Renal cortical epithelial cell (primary cell): ENCODE measurements at regions not wholly inside any gene's neighbourhood (a gene's known extent, or its start where the extent isn't known, plus 50 kb on each side); places are given as distances from the start of the nearest gene placed in this dataset.

ENCODE experiments used
- DNase-seq: peaks from one replicate; pipeline ENCODE4 v3.0.0-alpha.2; 2011; ENCODE audit warnings: low read depth

- DNase-seq: no peak
Observed at GRCh38 chr11:35868491-35868890, 75.4 kb upstream of the LDLRAD3 start.

GRCh38 chr11:35873721-35874120 is 70.1 kb upstream of the LDLRAD3 start:
- no peak for DNase-seq

- no peak for DNase-seq
Observed at GRCh38 chr11:35874751-35875450, 69.0 kb upstream of the LDLRAD3 start.

GRCh38 chr11:35875466-35875865 is 68.4 kb upstream of the LDLRAD3 start:
- DNase-seq: no peak

GRCh38 chr11:35876786-35877185 is 67.1 kb upstream of the LDLRAD3 start:
- no peak for DNase-seq

GRCh38 chr11:35878741-35879140 is 65.1 kb upstream of the LDLRAD3 start:
- no peak for DNase-seq

- no peak for DNase-seq
Observed at GRCh38 chr11:35879361-35879760, 64.5 kb upstream of the LDLRAD3 start.

GRCh38 chr11:35886759-35887158 is 57.1 kb upstream of the LDLRAD3 start:
- no peak for DNase-seq

GRCh38 chr11:35887737-35888136 is 56.1 kb upstream of the LDLRAD3 start:
- no peak for DNase-seq

- no peak for DNase-seq
Observed at GRCh38 chr11:35888961-35889360, 54.9 kb upstream of the LDLRAD3 start.

- DNase-seq: no peak
Observed at GRCh38 chr11:35891096-35891495, 52.8 kb upstream of the LDLRAD3 start.

GRCh38 chr11:35892166-35892565 is 51.7 kb upstream of the LDLRAD3 start:
- DNase-seq: no peak

- DNase-seq: peak; percentile 23
Observed at GRCh38 chr11:35893796-35894475, 49.9 kb upstream of the LDLRAD3 start.
